AG08396 (cell line): ENCODE measurements at regions not wholly inside any gene's neighbourhood (a gene's known extent, or its start where the extent isn't known, plus 50 kb on each side); places are given as distances from the start of the nearest gene placed in this dataset.
A peak's percentile ranks its signal among the peaks of the same experiment; 100 is the strongest.
"Not testable (repeated sequence)": the region's sequence is repeated elsewhere in the genome, so short reads cannot be mapped to it uniquely, and the experiment has no call there.

ENCODE experiments used
- DNase-seq: peaks from one replicate; pipeline ENCODE4 v3.0.0; 2012; ENCODE audit warnings: low spot score, mixed read lengths

GRCh38 chrX:45815441-45815840 is 614.8 kb upstream of the DIPK2B start:
- no peak for DNase-seq

- no peak for DNase-seq
Measured at GRCh38 chrX:45811326-45811725, 610.6 kb upstream of the DIPK2B start.

DNA sequence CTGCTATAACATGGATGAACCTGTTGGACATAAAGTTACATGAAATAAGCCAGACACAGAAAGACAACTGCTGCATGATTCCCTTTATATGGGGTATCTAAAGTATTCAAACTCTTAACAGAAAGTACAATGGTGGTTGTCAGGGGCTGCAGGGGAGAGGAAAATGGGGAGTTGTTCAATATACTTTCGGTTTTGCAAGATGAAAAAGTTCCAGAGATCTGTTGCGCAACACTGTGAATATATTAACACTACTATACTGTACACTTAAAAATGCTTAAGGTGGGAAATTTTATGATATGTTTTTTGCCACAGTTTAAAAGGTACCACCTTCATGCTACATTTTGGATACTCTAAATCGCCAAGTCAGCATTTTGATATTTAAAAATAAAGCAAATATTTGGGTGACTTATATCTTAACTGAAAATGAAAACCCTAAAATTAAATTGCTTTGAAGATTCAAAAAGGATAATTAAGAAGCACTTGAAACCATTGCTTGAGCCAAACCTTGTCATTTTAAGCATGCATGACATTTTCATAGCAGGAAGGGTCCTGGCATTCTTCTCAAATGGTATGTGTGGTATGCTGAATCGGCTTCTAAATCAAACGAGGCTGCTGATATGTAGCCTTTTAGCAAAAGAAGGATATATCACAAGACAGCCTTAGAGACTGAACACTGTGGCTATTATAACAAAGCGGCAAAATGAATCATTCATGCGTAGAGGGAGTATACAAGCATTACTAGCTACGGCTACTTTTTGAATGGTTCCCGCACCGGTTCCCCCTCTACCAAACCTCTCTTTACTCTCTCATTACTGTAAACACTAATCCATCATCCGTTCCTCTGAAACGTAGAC is 607.1 kb upstream of the DIPK2B start:
- DNase-seq = no peak

- DNase-seq = peak; percentile 9
Measured at GRCh38 chrX:45806410-45807121, 605.9 kb upstream of the DIPK2B start.

- DNase-seq = no peak
Measured at GRCh38 chrX:45804276-45804675, 603.6 kb upstream of the DIPK2B start.

- peak; percentile 52 for DNase-seq
Measured at GRCh38 chrX:45803383-45803921, 602.8 kb upstream of the DIPK2B start.

- no peak for DNase-seq
Measured at GRCh38 chrX:45801554-45801953, 600.9 kb upstream of the DIPK2B start.

DNA sequence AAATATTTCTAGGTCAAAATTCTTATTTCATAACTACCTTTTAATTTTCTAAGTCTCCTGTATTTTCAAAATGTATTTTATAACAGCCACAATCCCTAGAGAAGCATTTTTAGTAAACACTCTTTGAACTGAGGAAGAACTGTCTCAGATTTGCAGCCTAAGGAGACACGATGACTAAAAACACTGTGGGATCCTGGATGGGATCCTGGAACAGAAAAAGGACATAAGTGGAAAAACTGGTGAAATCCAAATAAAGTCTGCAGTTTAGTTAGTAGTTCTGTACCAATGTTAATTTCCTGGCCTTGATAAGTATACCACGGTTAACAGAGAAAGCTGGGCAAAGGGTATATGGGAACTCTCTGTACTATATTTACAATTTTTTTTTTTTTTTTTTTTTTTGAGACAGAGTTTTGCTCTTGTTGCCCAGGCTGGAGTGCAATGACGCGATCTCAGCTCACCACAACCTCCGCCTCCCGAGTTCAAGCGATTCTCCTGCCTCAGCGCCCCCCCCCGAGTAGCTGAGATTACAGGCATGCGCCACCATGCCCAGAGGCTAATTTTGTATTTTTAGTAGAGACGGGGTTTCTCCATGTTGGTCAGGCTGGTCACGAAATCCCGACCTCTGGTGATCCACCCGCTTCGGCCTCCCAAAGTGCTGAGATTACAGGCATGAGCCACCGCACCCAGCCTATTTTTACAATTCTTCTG is 600.2 kb upstream of the DIPK2B start:
- not testable (repeated sequence) for DNase-seq

DNA sequence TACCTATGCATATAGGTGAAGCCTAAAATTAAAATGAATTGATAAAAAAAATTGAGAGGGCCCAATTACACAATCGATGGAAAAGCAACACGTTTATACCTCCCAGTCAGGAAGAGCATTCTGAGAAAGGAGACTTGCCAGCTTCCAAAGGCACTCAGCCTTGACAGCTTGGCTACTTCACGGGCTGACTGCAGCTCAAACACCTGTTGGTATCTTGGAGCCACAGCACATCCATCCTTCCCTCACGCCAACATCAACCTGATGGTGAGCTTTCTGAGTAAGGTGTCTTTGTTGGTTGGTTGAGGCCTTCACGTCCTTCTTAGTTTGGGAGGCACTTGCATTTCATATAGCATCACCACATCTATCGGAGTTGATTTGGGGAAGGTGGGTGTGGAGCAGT is 598.9 kb upstream of the DIPK2B start:
- no peak for DNase-seq

DNA sequence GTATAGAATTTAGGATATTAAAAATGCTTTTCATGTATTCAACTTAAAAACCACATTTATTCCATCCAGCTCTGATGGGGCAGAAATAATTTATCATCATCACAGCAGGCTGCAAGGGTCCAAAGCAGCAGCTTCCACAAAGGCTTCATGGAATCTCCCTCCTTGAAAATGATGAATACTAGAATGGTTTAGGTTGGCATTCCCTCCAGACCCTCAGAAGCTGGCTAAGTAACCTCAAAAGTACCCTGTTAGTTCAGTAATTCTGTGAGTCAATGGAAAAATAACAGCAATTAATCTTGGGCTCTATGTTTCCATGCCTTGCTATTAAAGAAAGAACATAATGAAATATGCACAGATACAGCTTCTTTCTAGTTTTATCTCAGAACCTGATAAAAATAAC is 594.9 kb upstream of the DIPK2B start:
- DNase-seq = no peak

DNA sequence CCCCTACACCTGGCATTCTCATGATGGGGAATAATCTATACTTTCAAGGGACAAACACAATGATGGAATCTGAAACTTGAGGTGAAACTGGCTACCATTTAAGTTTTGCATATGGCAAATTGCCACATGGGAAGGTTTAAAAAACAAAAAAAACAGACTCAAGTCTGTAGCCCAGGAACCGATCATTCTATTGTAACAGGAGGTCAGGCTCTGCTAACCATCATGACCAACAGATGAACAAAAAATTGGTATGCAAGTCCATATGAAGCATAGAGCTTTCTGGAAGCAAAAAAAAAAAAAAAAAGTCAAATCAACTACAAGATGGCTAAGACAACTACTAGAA is 594.3 kb upstream of the DIPK2B start:
- DNase-seq = no peak

DNA sequence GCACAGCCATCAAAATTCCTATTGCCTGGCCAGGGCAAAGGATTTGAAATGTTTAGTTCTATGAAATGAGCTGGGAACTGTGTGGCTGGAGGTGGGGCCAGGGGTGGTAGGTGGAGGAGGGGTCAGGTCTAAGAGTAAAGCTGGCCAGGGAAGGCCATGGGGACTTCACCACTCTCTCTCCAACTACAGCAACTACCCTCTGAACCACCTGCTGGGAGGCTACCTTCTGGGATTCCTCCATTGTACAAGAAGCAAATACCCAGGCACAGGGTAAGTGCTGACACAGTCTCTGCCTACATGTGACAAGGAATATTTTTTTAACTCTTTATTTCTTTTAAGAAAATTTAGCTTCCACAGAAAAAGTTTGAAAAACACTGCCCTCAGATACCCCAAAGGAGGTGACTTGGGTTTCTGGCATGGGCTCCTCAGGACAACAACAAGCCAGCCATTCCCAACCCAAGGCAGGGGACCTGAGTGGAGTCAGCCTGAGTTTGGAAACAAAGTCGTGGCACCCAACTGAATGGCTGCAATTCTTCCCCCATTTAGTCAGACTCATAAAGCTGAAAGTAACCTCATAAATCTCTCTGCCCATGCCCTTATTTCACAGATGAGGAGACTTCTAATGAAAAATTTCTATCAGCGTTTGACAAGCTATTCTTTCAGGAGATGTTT is 593.8 kb upstream of the DIPK2B start:
- no peak for DNase-seq

- no peak for DNase-seq
Measured at GRCh38 chrX:45788941-45789348, 588.3 kb upstream of the DIPK2B start.

GRCh38 chrX:45788315-45788714 is 587.6 kb upstream of the DIPK2B start:
- no peak for DNase-seq

- DNase-seq = no peak
Measured at GRCh38 chrX:45784590-45784989, 583.9 kb upstream of the DIPK2B start.

DNA sequence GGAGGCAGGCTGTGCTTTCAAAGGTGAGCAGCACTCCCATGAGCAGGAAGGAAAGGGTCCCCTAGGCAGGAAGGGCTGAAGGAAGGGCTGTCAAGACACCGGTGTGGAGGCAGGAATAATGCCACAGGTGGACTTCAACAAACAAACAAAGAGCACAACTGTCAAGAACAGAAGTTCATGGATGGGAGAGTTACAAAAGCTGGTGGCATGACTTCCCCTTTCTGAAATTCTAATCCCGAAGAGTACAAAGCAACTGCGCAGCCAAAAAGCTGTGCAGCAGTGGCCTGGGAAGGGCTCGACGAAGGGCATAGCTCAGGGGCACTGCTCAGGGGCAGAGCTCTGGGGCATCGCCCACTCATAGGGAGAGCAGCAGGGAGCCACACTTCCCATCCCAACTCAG is 582.3 kb upstream of the DIPK2B start:
- no peak for DNase-seq

- peak; percentile 60 for DNase-seq
Measured at GRCh38 chrX:45781901-45782553, 581.4 kb upstream of the DIPK2B start.

DNA sequence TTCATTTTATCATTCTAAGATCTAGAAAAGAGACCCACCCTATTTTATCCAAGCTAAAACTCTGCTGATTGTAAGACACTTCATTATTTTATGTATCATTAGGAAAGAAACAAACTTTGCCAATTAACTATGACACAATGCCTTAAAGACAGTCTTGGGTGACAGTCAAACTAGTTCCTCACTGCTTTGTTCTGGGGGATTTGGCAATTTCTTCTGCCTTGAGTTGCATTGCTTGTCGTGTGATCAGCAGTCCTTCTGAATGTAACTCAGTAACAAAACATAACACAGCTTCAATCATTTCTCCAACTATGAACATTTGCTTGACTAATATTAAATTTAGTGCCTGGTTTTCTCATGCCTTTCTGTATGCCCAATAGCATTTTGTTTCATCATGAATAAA is 577.9 kb upstream of the DIPK2B start:
- DNase-seq = no peak

- no peak for DNase-seq
Measured at GRCh38 chrX:45777366-45777765, 576.7 kb upstream of the DIPK2B start.

- peak; percentile 46 for DNase-seq
Measured at GRCh38 chrX:45775468-45775867, 574.8 kb upstream of the DIPK2B start.

- no peak for DNase-seq
Measured at GRCh38 chrX:45774961-45775360, 574.3 kb upstream of the DIPK2B start.

GRCh38 chrX:45773572-45773971 is 572.9 kb upstream of the DIPK2B start:
- DNase-seq = no peak
